BLaER1 (cell line): ENCODE measurements at regions not wholly inside any gene's neighbourhood (a gene's known extent, or its start where the extent isn't known, plus 50 kb on each side); places are given as distances from the start of the nearest gene placed in this dataset.
"Not testable (repeated sequence)": the region's sequence is repeated elsewhere in the genome, so short reads cannot be mapped to it uniquely, and the experiment has no call there.

Experiments
- H3K27ac ChIP-seq: shearing (Covaris generic); formaldehyde crosslinking; 2 replicates; pipeline ENCODE4 v1.8.1; 2022
- H3K27me3 ChIP-seq: shearing (Covaris generic); formaldehyde crosslinking; 2 replicates; pipeline ENCODE4 v1.8.1; 2022
- H3K36me3 ChIP-seq: shearing (Covaris generic); formaldehyde crosslinking; 2 replicates; pipeline ENCODE4 v1.8.1; 2022
- H3K4me1 ChIP-seq: shearing (Covaris generic); formaldehyde crosslinking; 2 replicates; pipeline ENCODE4 v1.8.1; 2022
- H3K4me2 ChIP-seq: shearing (Covaris generic); formaldehyde crosslinking; 2 replicates; pipeline ENCODE4 v1.8.1; 2022
- H3K4me3 ChIP-seq: shearing (Covaris generic); formaldehyde crosslinking; 2 replicates; pipeline ENCODE4 v1.8.1; 2022
- H3K9ac ChIP-seq: shearing (Covaris generic); formaldehyde crosslinking; 2 replicates; pipeline ENCODE4 v1.8.1; 2022
- H3K9me3 ChIP-seq: shearing (Covaris generic); formaldehyde crosslinking; 2 replicates; pipeline ENCODE4 v1.8.1; 2022
- H4K20me1 ChIP-seq: shearing (Covaris generic); formaldehyde crosslinking; 2 replicates; pipeline ENCODE4 v1.8.1; 2022

DNA sequence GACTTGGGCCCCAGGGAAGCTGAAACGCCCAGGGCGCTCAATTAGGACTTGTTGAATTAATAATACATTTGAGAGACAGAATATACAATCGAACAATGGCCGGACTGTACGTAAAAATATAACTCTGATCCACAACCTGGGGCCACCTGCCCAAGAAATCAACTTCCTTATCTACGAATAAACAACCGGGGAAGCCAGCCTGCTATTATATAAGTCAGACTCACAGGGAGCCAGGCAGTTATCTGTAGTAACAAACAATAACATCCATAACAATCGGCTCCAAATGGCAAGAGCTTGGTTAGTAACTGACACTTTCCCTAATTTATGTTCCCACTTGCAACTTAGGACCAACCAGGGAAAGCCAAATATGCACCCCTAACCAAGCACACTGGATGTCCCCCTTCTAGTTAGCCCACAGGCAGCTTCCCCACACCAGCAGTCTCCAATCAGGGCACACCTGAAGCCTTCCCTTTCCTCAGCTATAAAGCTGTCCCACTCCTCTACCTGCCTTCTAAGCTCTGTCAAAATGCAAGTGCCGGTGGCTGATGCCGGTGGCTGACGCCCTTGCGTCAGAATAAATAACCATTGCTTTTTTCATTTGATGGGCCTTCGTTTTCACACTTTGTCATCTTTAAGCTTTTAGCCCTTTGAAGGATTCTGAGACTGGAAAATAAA lies 135.2 kb downstream of the FAM72B start:
- not testable (repeated sequence) for H3K4me3 ChIP-seq, H3K36me3 ChIP-seq, H4K20me1 ChIP-seq, H3K9ac ChIP-seq, H3K4me2 ChIP-seq, H3K27ac ChIP-seq, H3K4me1 ChIP-seq, H3K9me3 ChIP-seq, H3K27me3 ChIP-seq

DNA sequence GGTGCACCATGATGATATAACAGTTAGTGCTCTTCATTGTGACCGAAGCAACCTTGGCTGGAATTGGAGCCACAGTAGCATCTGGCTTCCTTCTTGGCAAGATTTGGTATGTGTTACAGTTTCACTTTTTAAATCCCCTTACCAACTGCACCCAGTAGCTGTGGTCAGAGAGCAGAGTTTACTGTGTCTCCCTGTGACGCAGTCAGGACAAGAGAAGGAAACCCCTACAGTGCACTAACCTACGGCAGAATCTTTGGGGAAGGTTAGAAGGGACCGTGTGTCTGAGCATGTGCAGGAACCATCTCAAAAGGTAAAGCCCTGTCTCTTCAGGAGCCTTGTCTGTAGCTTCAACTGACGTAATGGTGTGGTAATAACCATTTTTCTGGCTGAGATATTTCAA lies 134.0 kb downstream of the FAM72B start:
- H4K20me1 ChIP-seq, H3K36me3 ChIP-seq, H3K27ac ChIP-seq, H3K27me3 ChIP-seq, H3K9ac ChIP-seq, H3K4me1 ChIP-seq, H3K9me3 ChIP-seq, H3K4me3 ChIP-seq: not testable (repeated sequence)
- H3K4me2 ChIP-seq: peak overlapping the region; percentile 58

DNA sequence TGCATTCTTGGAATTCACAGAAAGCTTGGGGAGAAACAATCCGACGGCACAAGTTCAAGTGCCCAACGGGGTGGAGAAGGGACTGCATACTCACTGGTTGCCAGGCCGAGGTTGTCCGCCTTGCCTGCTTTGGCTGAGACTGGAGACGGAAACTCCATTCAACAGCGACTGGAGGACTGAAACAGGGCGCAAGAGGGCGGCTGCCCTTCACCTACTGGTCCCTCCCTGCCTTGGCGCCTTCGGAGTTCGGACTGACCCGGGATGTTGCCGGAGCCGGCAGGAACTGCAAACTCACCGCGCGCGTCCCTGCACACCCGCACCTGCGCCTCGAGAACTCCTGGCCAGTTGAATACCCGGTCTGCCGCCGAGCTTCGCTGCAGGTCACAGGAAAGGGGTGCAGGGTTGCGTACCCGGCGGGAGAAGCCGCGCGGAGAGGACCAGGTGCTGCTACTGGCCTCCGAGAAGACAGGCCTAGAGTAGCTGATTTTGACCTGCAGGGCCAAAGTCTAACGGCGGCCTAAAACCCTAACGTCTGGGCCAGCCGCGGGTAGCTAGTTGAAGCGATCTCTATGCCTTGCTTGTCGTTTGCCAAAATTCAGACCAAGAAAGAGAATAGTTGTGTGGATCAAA lies 132.9 kb downstream of the FAM72B start:
- not testable (repeated sequence) for H3K27ac ChIP-seq, H3K9ac ChIP-seq, H3K36me3 ChIP-seq, H3K9me3 ChIP-seq, H3K4me2 ChIP-seq, H3K27me3 ChIP-seq, H4K20me1 ChIP-seq, H3K4me1 ChIP-seq, H3K4me3 ChIP-seq

DNA sequence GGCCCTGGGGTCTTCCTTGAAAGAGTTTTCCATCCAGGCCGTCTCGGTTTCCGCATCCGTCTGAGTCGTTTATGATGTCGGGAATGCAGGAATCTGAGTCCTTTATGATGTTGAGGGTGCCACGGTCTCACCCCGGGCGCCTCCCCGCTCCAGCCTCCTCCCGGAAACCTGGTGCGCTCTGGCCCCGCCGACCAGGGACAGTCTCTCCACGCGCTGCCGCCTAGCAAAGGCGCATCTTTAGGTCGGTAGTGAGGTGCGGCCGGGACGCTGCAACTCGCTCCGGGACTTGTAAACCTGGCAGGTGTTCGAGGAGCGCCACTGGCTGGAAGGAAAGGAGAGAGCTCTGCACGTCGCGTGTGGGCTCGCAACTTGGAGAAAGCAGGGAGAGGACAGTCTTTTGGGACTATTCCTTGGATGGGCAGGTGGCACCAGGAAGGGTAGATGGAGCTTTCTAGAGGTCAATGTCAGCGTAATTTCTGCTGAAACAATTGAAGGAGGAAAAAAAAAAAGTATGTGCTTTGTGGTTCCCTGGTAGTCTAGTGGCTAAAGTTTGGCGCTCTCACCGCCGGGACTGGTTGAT lies 132.0 kb downstream of the FAM72B start:
- H4K20me1 ChIP-seq, H3K27me3 ChIP-seq, H3K4me2 ChIP-seq, H3K4me1 ChIP-seq, H3K9me3 ChIP-seq, H3K9ac ChIP-seq, H3K27ac ChIP-seq, H3K4me3 ChIP-seq, H3K36me3 ChIP-seq: not testable (repeated sequence)

DNA sequence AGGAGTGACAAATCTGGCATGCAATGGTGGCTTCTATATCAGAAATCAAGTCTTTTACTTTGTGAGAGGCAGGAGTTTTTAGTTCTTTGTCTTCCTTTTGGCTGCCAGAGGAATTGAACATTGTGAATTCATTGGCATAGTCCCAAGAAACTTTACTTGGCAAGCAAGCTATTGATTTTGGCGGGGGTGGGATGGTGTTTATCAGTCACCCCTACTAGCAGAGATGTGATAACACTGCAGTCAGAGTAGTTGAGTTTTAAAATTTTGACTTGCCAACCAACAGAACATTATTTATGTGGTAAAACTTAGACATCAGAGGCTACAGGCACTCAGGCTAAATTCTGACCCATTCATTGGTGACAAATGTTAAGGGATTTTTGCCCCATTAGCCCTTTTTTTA lies 129.2 kb downstream of the FAM72B start:
- not testable (repeated sequence) for H3K4me3 ChIP-seq, H3K27ac ChIP-seq, H4K20me1 ChIP-seq, H3K4me2 ChIP-seq, H3K27me3 ChIP-seq, H3K9ac ChIP-seq, H3K4me1 ChIP-seq, H3K9me3 ChIP-seq, H3K36me3 ChIP-seq

DNA sequence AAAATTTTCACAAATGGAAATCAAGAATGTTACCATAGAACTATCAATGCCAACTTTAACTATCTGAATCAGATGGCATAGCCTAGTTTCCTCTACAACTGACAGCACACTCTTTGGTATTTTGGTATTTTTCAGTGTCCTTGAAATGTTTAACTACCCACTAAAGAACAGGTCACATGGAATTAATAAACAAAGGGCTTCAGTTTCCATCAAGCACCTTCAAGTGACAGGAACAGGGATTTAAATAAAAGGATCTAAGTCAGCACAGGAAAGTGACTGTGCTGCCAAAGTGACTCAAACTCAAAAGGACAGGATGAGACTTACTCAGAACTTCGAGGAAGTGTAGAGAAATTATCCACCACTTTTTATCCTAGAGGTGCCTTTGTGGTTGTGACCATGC lies 117.2 kb downstream of the FAM72B start:
- not testable (repeated sequence) for H3K9ac ChIP-seq, H4K20me1 ChIP-seq, H3K36me3 ChIP-seq, H3K27ac ChIP-seq, H3K4me3 ChIP-seq, H3K4me2 ChIP-seq, H3K27me3 ChIP-seq, H3K4me1 ChIP-seq, H3K9me3 ChIP-seq

DNA sequence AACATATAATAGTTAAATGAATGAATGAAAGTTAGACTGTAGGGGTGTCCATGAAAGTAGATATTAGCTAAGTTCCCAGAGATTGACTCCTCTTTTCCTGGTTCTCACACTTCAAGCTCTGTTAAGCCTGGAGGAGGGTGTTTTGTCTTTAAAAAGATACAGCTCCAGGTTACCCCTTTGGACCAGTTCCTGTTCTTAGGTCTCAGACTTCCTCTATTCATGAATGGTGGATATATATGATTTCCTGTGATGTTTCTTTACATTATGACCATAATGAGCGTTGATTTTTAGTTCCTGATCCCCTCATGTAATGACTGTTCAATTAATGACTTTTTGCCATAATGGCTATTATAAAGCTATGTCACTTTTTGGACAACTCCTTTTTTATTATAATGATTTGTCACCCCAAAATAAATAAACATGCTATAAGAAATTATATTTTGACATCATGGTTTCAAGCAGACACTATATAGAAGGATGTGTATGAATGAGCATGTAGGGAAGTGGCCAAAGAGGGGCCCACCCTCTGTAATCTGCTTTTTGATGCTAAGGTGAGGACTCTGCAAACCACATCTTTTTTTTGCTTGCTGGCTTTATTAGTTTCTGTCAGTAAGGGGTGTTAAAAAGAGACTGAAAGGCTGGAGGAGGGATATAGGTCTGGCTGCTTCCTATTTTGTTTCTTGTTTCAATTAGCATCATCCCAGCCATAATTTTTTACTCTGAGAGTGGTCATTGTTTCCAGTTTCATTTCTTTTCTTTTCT lies 115.2 kb downstream of the FAM72B start:
- H3K27me3 ChIP-seq, H3K9me3 ChIP-seq, H3K9ac ChIP-seq, H3K36me3 ChIP-seq, H4K20me1 ChIP-seq, H3K4me2 ChIP-seq, H3K4me1 ChIP-seq, H3K27ac ChIP-seq, H3K4me3 ChIP-seq: not testable (repeated sequence)

DNA sequence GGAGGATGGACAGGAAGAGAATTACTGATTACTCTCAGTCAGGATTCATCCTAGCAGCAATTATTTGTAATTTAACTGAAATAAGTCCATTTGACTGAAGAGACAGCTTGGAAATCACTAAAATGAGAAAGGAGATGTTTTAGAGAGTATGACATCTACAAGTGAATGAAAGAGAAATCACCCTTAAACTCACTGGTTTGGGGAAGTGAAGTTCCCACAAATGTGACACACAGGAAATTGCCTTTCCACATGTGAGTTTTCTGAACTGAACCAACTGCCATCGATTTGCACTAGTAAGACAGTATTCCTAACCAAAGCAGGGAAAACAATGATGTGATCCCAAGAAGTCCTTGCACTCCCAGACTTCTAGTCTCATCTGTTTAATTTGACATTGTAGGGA lies 110.3 kb downstream of the FAM72B start:
- not testable (repeated sequence) for H3K27ac ChIP-seq, H3K4me3 ChIP-seq, H3K4me2 ChIP-seq, H3K4me1 ChIP-seq, H3K9ac ChIP-seq, H3K9me3 ChIP-seq, H3K27me3 ChIP-seq, H3K36me3 ChIP-seq, H4K20me1 ChIP-seq

DNA sequence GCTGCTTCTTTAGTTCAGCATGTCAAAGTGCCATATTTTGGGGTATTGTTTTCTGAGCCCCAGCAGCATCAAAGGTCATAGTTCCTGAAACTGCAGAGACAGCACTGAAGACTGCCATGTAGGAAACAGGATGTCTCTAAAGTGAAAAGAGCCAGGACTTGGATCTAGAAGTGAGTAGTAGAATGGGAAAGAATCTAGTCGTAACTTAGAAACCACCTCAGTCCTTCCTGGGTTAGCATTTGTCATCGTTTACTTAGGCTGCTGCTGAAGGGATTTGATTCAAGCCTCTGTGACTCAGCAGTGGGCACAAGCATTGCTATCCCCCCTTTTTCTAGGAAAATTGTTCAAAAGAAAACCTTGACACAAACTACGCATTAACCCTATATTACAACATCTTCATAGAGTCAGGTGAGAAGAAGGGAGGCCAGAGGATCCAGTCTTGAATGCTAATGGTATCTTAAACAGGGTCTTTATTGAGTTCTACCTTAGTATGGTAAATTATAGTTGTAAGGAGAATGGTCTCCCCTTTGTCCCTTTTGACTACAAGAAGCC lies 108.8 kb downstream of the FAM72B start:
- not testable (repeated sequence) for H3K27me3 ChIP-seq, H3K4me3 ChIP-seq, H4K20me1 ChIP-seq, H3K9me3 ChIP-seq, H3K4me2 ChIP-seq, H3K4me1 ChIP-seq, H3K9ac ChIP-seq, H3K36me3 ChIP-seq, H3K27ac ChIP-seq

DNA sequence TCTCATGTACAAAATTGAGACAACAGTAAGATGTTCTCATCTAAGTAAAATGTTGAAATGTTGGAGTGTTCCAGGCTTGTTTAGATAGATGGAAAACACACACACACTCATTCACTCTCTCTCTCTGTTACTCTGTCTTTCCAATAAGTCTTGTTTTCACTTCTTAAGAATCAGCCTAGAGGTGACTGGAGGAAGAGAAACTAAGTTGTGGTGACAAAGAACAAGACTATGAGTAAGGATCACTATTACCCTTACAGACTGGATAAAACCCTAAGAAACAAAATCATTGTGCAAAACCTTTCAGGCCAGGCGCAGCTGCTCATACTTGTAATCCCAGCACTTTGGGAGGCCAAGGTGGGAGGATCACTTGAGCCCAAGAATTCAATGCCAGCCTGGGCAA lies 107.5 kb downstream of the FAM72B start:
- H3K4me2 ChIP-seq, H3K4me1 ChIP-seq, H3K27ac ChIP-seq, H3K9ac ChIP-seq, H3K36me3 ChIP-seq, H3K4me3 ChIP-seq, H3K27me3 ChIP-seq, H4K20me1 ChIP-seq, H3K9me3 ChIP-seq: not testable (repeated sequence)

DNA sequence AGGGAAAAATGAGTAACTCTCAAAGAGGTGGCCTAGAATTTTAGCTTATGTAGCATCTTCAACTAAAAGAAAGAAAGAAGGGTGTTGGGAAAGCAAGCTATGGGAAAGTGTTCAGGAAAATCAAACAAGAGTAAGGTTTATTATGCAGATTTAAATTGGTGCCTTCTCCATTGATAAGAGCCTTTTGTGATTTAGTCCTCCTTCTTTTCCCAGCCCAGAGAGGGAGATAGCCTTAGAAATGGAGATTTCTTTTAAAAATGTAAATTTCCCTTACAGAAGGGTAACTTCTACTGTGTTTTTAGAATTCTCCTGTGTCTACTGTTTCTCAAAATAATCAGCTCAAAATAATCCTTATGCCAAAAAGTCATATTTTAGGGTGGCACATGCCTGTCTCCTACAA lies 104.5 kb downstream of the FAM72B start:
- H3K4me2 ChIP-seq, H3K4me3 ChIP-seq, H3K27me3 ChIP-seq, H3K4me1 ChIP-seq, H3K36me3 ChIP-seq, H3K9me3 ChIP-seq, H3K9ac ChIP-seq, H3K27ac ChIP-seq, H4K20me1 ChIP-seq: not testable (repeated sequence)

DNA sequence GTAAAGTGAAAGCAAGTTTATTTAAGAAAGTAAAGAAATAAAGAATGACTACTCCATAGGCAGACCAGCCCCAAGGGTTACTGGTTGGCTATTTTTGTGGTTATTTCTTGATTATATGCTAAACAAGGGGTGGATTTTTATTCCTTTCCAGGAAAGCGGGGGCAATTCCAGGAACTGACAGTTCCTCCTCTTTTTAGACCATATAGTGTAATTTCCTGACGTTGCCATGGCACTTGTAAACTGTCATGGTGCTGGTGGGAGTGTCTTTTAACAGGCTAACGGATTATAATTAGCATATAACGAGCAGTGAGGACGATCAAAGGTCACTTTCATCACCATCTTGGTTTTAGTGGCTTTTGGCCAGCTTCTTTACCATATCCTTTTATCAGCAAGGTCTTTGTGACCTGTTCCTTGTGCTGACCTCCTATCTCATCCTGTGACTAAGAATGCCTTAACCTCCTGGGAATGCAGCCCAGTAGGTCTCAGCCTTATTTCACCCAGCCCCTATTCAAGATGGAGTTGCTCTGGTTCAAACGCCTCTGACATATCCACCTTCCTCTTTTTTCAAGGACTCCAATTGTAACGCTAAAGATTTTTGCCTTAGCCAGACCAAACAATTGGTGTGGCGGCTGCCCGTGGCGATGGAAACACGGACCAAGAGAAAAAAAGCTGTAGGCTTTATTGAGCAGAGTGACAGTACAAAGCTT lies 103.8 kb downstream of the FAM72B start:
- H3K4me3 ChIP-seq, H3K9me3 ChIP-seq, H3K4me2 ChIP-seq, H3K4me1 ChIP-seq, H3K27me3 ChIP-seq, H3K9ac ChIP-seq, H3K27ac ChIP-seq, H3K36me3 ChIP-seq, H4K20me1 ChIP-seq: not testable (repeated sequence)

DNA sequence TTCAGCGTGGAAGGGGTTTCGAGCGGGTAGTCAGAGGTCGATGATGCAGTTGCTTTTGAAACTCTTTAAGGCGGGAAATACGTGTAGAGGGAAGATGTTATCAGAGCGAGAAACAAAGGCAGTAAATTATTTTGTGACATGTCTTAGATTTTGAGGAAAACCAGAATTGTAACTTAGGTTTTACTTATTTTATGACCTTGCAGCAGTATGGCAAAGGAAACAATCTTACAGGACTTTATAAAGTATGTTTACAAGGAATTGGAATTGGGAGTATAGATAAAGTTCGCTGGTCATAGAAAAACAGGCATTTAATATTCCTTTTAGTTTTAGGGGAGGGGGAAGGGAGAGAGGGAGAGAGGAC lies 103.3 kb downstream of the FAM72B start:
- not testable (repeated sequence) for H3K4me1 ChIP-seq, H3K27me3 ChIP-seq, H3K9me3 ChIP-seq, H4K20me1 ChIP-seq, H3K4me2 ChIP-seq, H3K36me3 ChIP-seq, H3K27ac ChIP-seq, H3K4me3 ChIP-seq, H3K9ac ChIP-seq

DNA sequence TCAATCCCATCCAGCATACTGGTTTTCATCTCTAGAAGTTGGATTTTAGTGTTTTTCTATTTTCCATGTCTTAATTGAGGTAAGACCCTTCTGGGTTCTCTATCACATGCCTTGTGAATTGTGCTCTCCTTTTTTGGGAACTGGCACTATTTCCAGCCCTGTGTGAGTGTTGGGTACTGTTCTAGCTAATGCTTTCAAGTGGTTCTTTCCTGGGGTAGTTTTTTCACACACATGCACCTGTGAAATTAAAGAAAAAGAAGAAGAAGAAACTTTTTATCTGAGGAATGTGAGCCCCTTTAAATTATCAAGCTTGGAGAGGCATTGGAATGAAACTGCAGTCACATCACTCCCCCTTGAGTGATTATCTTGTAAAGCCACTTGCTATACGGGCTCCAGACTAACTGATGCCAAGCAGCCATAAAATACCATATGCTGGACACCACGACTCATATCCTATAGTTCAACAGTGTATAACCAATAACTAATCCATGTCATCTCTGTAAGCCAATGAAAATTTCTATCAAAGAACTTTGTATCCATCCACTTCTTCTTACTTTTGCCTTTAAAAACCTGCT lies 102.4 kb downstream of the FAM72B start:
- not testable (repeated sequence) for H3K36me3 ChIP-seq, H3K27me3 ChIP-seq, H3K9me3 ChIP-seq, H3K4me3 ChIP-seq, H3K27ac ChIP-seq, H4K20me1 ChIP-seq, H3K9ac ChIP-seq, H3K4me1 ChIP-seq, H3K4me2 ChIP-seq
